Duodenal mucosa (tissue), 2 donors: ENCODE measurements at regions not wholly inside any gene's neighbourhood (a gene's known extent, or its start where the extent isn't known, plus 50 kb on each side); places are given as distances from the start of the nearest gene placed in this dataset.
"Not testable (repeated sequence)": the region's sequence is repeated elsewhere in the genome, so short reads cannot be mapped to it uniquely, and the experiment has no call there.

ENCODE experiments used
- H3K27ac ChIP-seq: one replicate; pipeline ENCODE4 v1.7.0; 2013; ENCODE audit warnings: low read depth, low read length
- H3K27me3 ChIP-seq, 2 donors: one replicate each; pipeline ENCODE4 v1.7.0; 2013; ENCODE audit warnings: low read length in 2 of 2, control low read depth in 1 of 2; ENCODE audit not compliant: insufficient read depth in 2 of 2, control insufficient read depth in 1 of 2
- H3K36me3 ChIP-seq, 2 donors: one replicate each; pipeline ENCODE4 v1.7.0; 2013; ENCODE audit warnings: low read length in 2 of 2, control low read depth in 1 of 2; ENCODE audit not compliant: insufficient read depth in 2 of 2, control insufficient read depth in 1 of 2
- H3K4me1 ChIP-seq, 2 donors: one replicate each; pipeline ENCODE4 v1.7.0; 2013; ENCODE audit warnings: low read length in 2 of 2, control low read depth in 1 of 2; ENCODE audit not compliant: insufficient read depth in 2 of 2, control insufficient read depth in 1 of 2
- H3K4me3 ChIP-seq, 2 donors: one replicate each; pipeline ENCODE4 v1.7.0; 2013; ENCODE audit warnings: low read length in 2 of 2, low read depth in 1 of 2
- H3K9ac ChIP-seq, 2 donors: one replicate each; pipeline ENCODE4 v1.7.0; 2013; ENCODE audit warnings: low read length in 2 of 2, low read depth in 1 of 2
- H3K9me3 ChIP-seq, 2 donors: one replicate each; pipeline ENCODE4 v1.7.0; 2013; ENCODE audit warnings: low read length in 2 of 2, control low read depth in 1 of 2; ENCODE audit not compliant: control insufficient read depth in 1 of 2

DNA sequence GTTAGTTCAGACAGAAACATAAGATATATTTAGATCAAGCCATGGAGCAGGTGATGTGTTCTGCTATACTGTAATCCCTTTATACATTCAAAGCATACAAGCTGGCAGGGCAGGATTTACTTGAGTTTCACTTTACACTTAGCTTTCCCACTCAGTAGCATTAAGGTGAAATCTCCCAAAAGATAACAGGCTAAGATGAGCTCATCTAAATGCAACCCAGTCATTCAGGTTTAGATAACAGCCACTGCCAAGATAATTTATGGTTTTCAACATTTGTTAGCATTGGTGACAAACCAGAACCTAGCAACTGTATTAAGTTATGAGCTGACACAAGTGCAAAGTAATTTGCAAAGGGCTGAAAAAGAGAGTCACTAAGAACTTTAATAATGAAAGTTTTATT is 925.1 kb upstream of the ATXN7L3B start:
- Histone ChIP-seq H3K9ac (no peak overlapping the region), H3K9me3 (peaks cover 4 to 5% of the 10 kb centered on the region in 2 donors), H3K36me3 (no peaks in the 10 kb centered on the region), H3K27ac (no peak overlapping the region), H3K4me1 (no peaks in the 10 kb centered on the region), H3K4me3 (no peak overlapping the region), H3K27me3 (no peaks in the 10 kb centered on the region)

GRCh38 chr12:73623421-73623820 is 914.2 kb upstream of the ATXN7L3B start:
- Histone ChIP-seq H3K4me1 (no peaks in the 10 kb centered on the region), H3K4me3 (no peak overlapping the region), H3K9me3 (no peaks in the 10 kb centered on the region), H3K27me3 (no peaks in the 10 kb centered on the region), H3K27ac (no peak overlapping the region), H3K36me3 (no peaks in the 10 kb centered on the region), H3K9ac (no peak overlapping the region)

- no peaks in the 10 kb centered on the region for H3K27me3 ChIP-seq
- H3K4me3 ChIP-seq = no peak overlapping the region
- no peak overlapping the region for H3K9ac ChIP-seq
- no peaks in the 10 kb centered on the region for H3K36me3 ChIP-seq
- H3K4me1 ChIP-seq = no peaks in the 10 kb centered on the region
- H3K27ac ChIP-seq = no peak overlapping the region
- H3K9me3 ChIP-seq = no peaks in the 10 kb centered on the region
Observed at GRCh38 chr12:73625226-73625625, 912.4 kb upstream of the ATXN7L3B start.

- Histone ChIP-seq H3K4me1 (no peaks in the 10 kb centered on the region), H3K4me3 (no peak overlapping the region), H3K9ac (no peak overlapping the region), H3K36me3 (no peaks in the 10 kb centered on the region), H3K27ac (no peak overlapping the region), H3K27me3 (no peaks in the 10 kb centered on the region), H3K9me3 (no peaks in the 10 kb centered on the region)
Observed at GRCh38 chr12:73629171-73629570, 908.5 kb upstream of the ATXN7L3B start.

- no peaks in the 10 kb centered on the region for H3K36me3 ChIP-seq
- H3K9ac ChIP-seq = no peak overlapping the region
- H3K27ac ChIP-seq = no peak overlapping the region
- no peaks in the 10 kb centered on the region for H3K4me1 ChIP-seq
- H3K27me3 ChIP-seq = no peaks in the 10 kb centered on the region
- no peak overlapping the region for H3K4me3 ChIP-seq
- no peaks in the 10 kb centered on the region for H3K9me3 ChIP-seq
Observed at GRCh38 chr12:73629893-73630831, 907.5 kb upstream of the ATXN7L3B start.

DNA sequence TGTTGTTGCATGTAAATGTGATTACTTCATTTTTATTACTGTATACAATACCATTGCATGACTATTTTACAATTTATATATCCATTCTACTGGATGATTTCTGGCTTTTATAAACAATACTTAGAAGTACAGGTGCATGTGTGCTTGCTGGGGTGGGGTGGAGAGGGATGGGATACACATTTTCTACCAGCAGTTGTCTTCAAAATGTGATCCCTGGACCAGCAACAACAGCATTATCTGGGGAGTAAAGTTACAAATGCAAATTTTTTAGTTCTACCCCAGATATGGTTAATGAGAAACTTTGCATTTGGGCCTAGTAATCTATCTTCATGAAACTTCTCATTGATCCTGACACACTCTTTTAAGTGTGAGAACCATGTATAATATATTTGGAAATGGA is 905.4 kb upstream of the ATXN7L3B start:
- Histone ChIP-seq H3K36me3 (no peaks in the 10 kb centered on the region), H3K9ac (no peak overlapping the region), H3K27ac (no peak overlapping the region), H3K4me3 (no peak overlapping the region), H3K27me3 (no peaks in the 10 kb centered on the region), H3K9me3 (no peaks in the 10 kb centered on the region), H3K4me1 (no peaks in the 10 kb centered on the region)

- Histone ChIP-seq H3K36me3 (no peaks in the 10 kb centered on the region), H3K9ac (no peak overlapping the region), H3K4me3 (no peak overlapping the region), H3K9me3 (no peaks in the 10 kb centered on the region), H3K27ac (no peak overlapping the region), H3K4me1 (no peaks in the 10 kb centered on the region), H3K27me3 (no peaks in the 10 kb centered on the region)
Observed at GRCh38 chr12:73632661-73633060, 905.0 kb upstream of the ATXN7L3B start.

GRCh38 chr12:73639397-73639796 is 898.2 kb upstream of the ATXN7L3B start:
- not testable (repeated sequence) for H3K9ac ChIP-seq, H3K27me3 ChIP-seq, H3K4me1 ChIP-seq, H3K36me3 ChIP-seq, H3K4me3 ChIP-seq, H3K27ac ChIP-seq, H3K9me3 ChIP-seq

GRCh38 chr12:73656375-73656774 is 881.3 kb upstream of the ATXN7L3B start:
- no peak overlapping the region for H3K4me3 ChIP-seq
- no peaks in the 10 kb centered on the region for H3K36me3 ChIP-seq
- H3K9me3 ChIP-seq = peaks cover 10 to 13% of the 10 kb centered on the region in 2 donors
- no peaks in the 10 kb centered on the region for H3K27me3 ChIP-seq
- no peak overlapping the region for H3K27ac ChIP-seq
- no peak overlapping the region for H3K9ac ChIP-seq
- no peaks in the 10 kb centered on the region for H3K4me1 ChIP-seq

DNA sequence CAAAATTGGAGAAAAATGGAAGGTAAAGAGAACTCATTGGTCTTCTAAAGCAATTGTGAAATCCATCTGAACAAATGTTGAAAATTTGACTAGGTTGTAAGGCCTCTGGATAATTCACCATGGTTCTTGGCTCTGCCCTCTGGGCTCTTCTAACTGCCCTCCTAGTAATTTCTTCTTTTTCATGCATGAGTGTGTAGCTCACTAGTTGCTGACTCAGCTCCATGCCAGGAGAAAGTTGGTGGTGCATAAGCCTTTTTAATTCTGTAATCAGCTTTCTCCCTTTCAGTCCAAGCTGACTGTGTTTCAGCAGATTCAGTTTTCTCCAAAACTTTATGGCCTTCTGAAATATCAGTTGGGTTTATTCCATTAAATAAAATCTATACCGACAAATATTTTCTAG is 877.8 kb upstream of the ATXN7L3B start:
- Histone ChIP-seq H3K27me3 (no peaks in the 10 kb centered on the region), H3K9ac (no peak overlapping the region), H3K9me3 (peaks cover 0 to 3% of the 10 kb centered on the region in 2 donors)

More for the DNA sequence above, 877.8 kb upstream of the ATXN7L3B start:
- H3K36me3 ChIP-seq = no peaks in the 10 kb centered on the region
- H3K27ac ChIP-seq = no peak overlapping the region
- no peak overlapping the region for H3K4me3 ChIP-seq
- H3K4me1 ChIP-seq = no peaks in the 10 kb centered on the region
